IMR-90 (cell line): ENCODE measurements at regions not wholly inside any gene's neighbourhood (a gene's known extent, or its start where the extent isn't known, plus 50 kb on each side); places are given as distances from the start of the nearest gene placed in this dataset.

Source experiments
- ATAC-seq: fragments of 200-7000 bp; cut with Tn5 transposase; 2 replicates; pipeline ENCODE4 v1.9.1; 2020; ENCODE audit warnings: low read depth, mild to moderate bottlenecking, moderate library complexity
- BruUV-seq: library from RNA; stranded (reverse); fragments of 400-500 nt; replicated peaks from 2 replicates; lab custom pipeline; 2021; lab: Mats Ljungman, UMichigan
- CTCF ChIA-PET: fragments of 300-600 bp; formaldehyde crosslinking; extraction: SDS; loops from one replicate; lab custom pipeline; 2021; ENCODE audit warnings: antibody characterized with exemption; lab: Yijun Ruan, JAX
- POLR2A ChIA-PET: fragments of 300-600 bp; sonication (Branson Sonifier 250); formaldehyde crosslinking; loops from one replicate; lab custom pipeline; 2022; ENCODE audit warnings: antibody characterized with exemption; ENCODE audit not compliant: unreplicated experiment; lab: Charles Lee
- DNase-seq: peaks from one replicate; pipeline ENCODE4 v3.0.0; 2013
- H2AFZ ChIP-seq: replicated peaks from 2 replicates; pipeline ENCODE3; 2013; ENCODE audit warnings: low read length, mild to moderate bottlenecking; ENCODE audit not compliant: poor library complexity
- H2AK5ac ChIP-seq: 2 replicates; pipeline ENCODE4 v1.6.1; 2013; ENCODE audit warnings: low read depth, low read length, inconsistent platforms
- H2AK9ac ChIP-seq: replicated peaks from 2 replicates; pipeline ENCODE3; 2013; ENCODE audit warnings: mild to moderate bottlenecking, low read depth, low read length, moderate library complexity; ENCODE audit not compliant: poor library complexity
- H2BK120ac ChIP-seq: 2 replicates; pipeline ENCODE4 v1.6.1; 2013; ENCODE audit warnings: low read depth, low read length, inconsistent platforms
- H2BK15ac ChIP-seq: 3 replicates; pipeline ENCODE4 v1.6.1; 2013; ENCODE audit warnings: low read depth, low read length, inconsistent platforms
- H2BK20ac ChIP-seq: 2 replicates; pipeline ENCODE4 v1.6.1; 2013; ENCODE audit warnings: low read depth, mild to moderate bottlenecking, inconsistent platforms, low read length, moderate library complexity
- H2BK5ac ChIP-seq: 2 replicates; pipeline ENCODE4 v1.6.1; 2013; ENCODE audit warnings: mild to moderate bottlenecking, low read depth, low read length, inconsistent platforms; ENCODE audit not compliant: poor library complexity, severe bottlenecking
- H3K14ac ChIP-seq: replicated peaks from 2 replicates; pipeline ENCODE4 v1.6.1; 2013; ENCODE audit warnings: low read depth, low read length, inconsistent platforms
- H3K18ac ChIP-seq: 2 replicates; pipeline ENCODE4 v1.6.1; 2013; ENCODE audit warnings: low read depth, low read length, control low read depth
- H3K23ac ChIP-seq: 2 replicates; pipeline ENCODE4 v1.6.1; 2013; ENCODE audit warnings: low read depth, low read length, inconsistent platforms
- H3K27ac ChIP-seq: 2 replicates; pipeline ENCODE4 v1.5.1; 2013; ENCODE audit warnings: mild to moderate bottlenecking, control low read depth, low read length; ENCODE audit not compliant: insufficient read depth
- H3K27me3 ChIP-seq: 2 replicates; pipeline ENCODE4 v1.6.1; 2013; ENCODE audit warnings: low read length; ENCODE audit not compliant: control insufficient read depth, insufficient read depth
- H3K36me3 ChIP-seq: 2 replicates; pipeline ENCODE4 v1.6.1; 2013; ENCODE audit warnings: low read length, mixed read lengths; ENCODE audit not compliant: control insufficient read depth, insufficient read depth
- H3K4ac ChIP-seq: 2 replicates; pipeline ENCODE4 v1.6.1; 2013; ENCODE audit warnings: low read depth, low read length, inconsistent platforms
- H3K4me1 ChIP-seq: 2 replicates; pipeline ENCODE4 v1.6.1; 2013; ENCODE audit warnings: low read length, mixed read lengths; ENCODE audit not compliant: control insufficient read depth, insufficient read depth
- H3K4me2 ChIP-seq: 2 replicates; pipeline ENCODE4 v1.6.1; 2013; ENCODE audit warnings: low read depth, mild to moderate bottlenecking, control low read depth, low read length, moderate library complexity
- H3K4me3 ChIP-seq: 2 replicates; pipeline ENCODE4 v1.5.1; 2013; ENCODE audit warnings: low read depth, mild to moderate bottlenecking, control low read depth, low read length, moderate library complexity; ENCODE audit not compliant: insufficient read depth
- H3K56ac ChIP-seq: 2 replicates; pipeline ENCODE4 v1.6.1; 2013; ENCODE audit warnings: low read length, inconsistent platforms; ENCODE audit not compliant: insufficient read depth; ENCODE audit errors: extremely low read depth
- H3K79me1 ChIP-seq, 2 experiments: 2 replicates each; pipeline ENCODE4 v1.6.1; 2013; ENCODE audit warnings: low read length in 2 of 2, inconsistent platforms in 1 of 2, low read depth in 1 of 2
- H3K9ac ChIP-seq: 2 replicates; pipeline ENCODE4 v1.6.1; 2013; ENCODE audit warnings: low read depth, low read length, control low read depth
- H3K9me1 ChIP-seq: 2 replicates; pipeline ENCODE4 v1.6.1; 2013; ENCODE audit warnings: low read length, inconsistent platforms; ENCODE audit not compliant: insufficient read depth
- H3K9me3 ChIP-seq: 2 replicates; pipeline ENCODE4 v1.6.1; 2013; ENCODE audit warnings: low read length; ENCODE audit not compliant: control insufficient read depth, insufficient read depth
- H4K20me1 ChIP-seq: 2 replicates; pipeline ENCODE4 v1.6.1; 2013; ENCODE audit warnings: low read length, inconsistent platforms; ENCODE audit not compliant: insufficient read depth
- H4K5ac ChIP-seq: 2 replicates; pipeline ENCODE4 v1.6.1; 2013; ENCODE audit warnings: mild to moderate bottlenecking, low read depth, low read length, control low read depth
- H4K8ac ChIP-seq, 2 experiments: 2 replicates each; pipeline ENCODE4 v1.6.1; 2013; ENCODE audit warnings: low read depth in 2 of 2, low read length in 2 of 2, control low read depth in 1 of 2, inconsistent platforms in 1 of 2
- H4K91ac ChIP-seq: 2 replicates; pipeline ENCODE4 v1.6.1; 2013; ENCODE audit warnings: low read depth, low read length, inconsistent platforms; ENCODE audit not compliant: insufficient read depth
- BHLHE40 ChIP-seq: fragments of 150-350 bp; IDR thresholded peaks from 2 replicates; pipeline ENCODE4 v1.6.1; 2016; ENCODE audit warnings: mild to moderate bottlenecking, low read depth, low read length
- CEBPB ChIP-seq: IDR thresholded peaks from 2 replicates; pipeline ENCODE4 v1.6.1; 2012; ENCODE audit warnings: low read depth, low read length, improper control_type of control experiment
- CHD1 ChIP-seq: IDR thresholded peaks from 2 replicates; pipeline ENCODE4 v1.6.1; 2012; ENCODE audit warnings: low read depth, low read length, improper control_type of control experiment
- CTCF ChIP-seq: conservative IDR thresholded peaks from 2 replicates; pipeline ENCODE4 v1.5.1; 2012; ENCODE audit warnings: mild to moderate bottlenecking, low read depth, low read length, improper control_type of control experiment
- ELK1 ChIP-seq: fragments of 150-350 bp; IDR thresholded peaks from 2 replicates; pipeline ENCODE4 v1.6.1; 2016; ENCODE audit warnings: low read depth, mild to moderate bottlenecking, low read length, moderate library complexity, borderline replicate concordance
- FOS ChIP-seq: fragments of 150-350 bp; IDR thresholded peaks from 2 replicates; pipeline ENCODE4 v1.6.1; 2016; ENCODE audit warnings: low read depth, low read length
- MAFK ChIP-seq: IDR thresholded peaks from 2 replicates; pipeline ENCODE4 v1.6.1; 2012; ENCODE audit warnings: low read depth, low read length, improper control_type of control experiment
- MAZ ChIP-seq: IDR thresholded peaks from 2 replicates; pipeline ENCODE4 v1.6.1; 2012; ENCODE audit warnings: low read depth, mild to moderate bottlenecking, low read length, improper control_type of control experiment, moderate library complexity, borderline replicate concordance
- MXI1 ChIP-seq: IDR thresholded peaks from 2 replicates; pipeline ENCODE4 v1.6.1; 2012; ENCODE audit warnings: low read depth, mild to moderate bottlenecking, low read length, moderate library complexity, borderline replicate concordance
- NFE2L2 ChIP-seq: fragments of 150-350 bp; IDR thresholded peaks from 2 replicates; pipeline ENCODE4 v1.6.1; 2016; ENCODE audit warnings: low read depth, mild to moderate bottlenecking, low read length
- POLR2A ChIP-seq: IDR thresholded peaks from 2 replicates; pipeline ENCODE4 v1.6.1; 2012; ENCODE audit warnings: mild to moderate bottlenecking, low read depth, low read length
- RAD21 ChIP-seq: IDR thresholded peaks from 2 replicates; pipeline ENCODE4 v1.6.1; 2012; ENCODE audit warnings: low read length, improper control_type of control experiment
- RCOR1 ChIP-seq: IDR thresholded peaks from 2 replicates; pipeline ENCODE4 v1.6.1; 2012; ENCODE audit warnings: mild to moderate bottlenecking, low read length, improper control_type of control experiment; ENCODE audit not compliant: insufficient replicate concordance
- RFX5 ChIP-seq: IDR thresholded peaks from 2 replicates; pipeline ENCODE4 v1.8.0; 2012; ENCODE audit warnings: low read depth, mild to moderate bottlenecking, low read length, moderate library complexity
- SMC3 ChIP-seq: fragments of 150-350 bp; IDR thresholded peaks from 2 replicates; pipeline ENCODE4 v1.6.1; 2016; ENCODE audit warnings: low read depth, mild to moderate bottlenecking, antibody characterized with exemption, low read length, moderate library complexity
- USF2 ChIP-seq: fragments of 150-350 bp; IDR thresholded peaks from 2 replicates; pipeline ENCODE4 v1.6.1; 2017; ENCODE audit warnings: mild to moderate bottlenecking, antibody characterized with exemption, low read length, low read depth
- WGBS, 2 experiments: methylation state at CpG; one replicate each; pipeline versions ENCODE4 v1.1.5 to v1.1.7; 2013; ENCODE audit warnings: missing lambda C conversion rate in 2 of 2; ENCODE audit not compliant: insufficient read length in 1 of 2; ENCODE audit errors: extremely low coverage in 2 of 2; 5-methylcytosine and 5-hydroxymethylcytosine counted together
- dilution Hi-C: fragments of 300-500 bp; cut with HindIII; formaldehyde crosslinking; loops from one replicate; pipeline ENCODE4 v1.14.3; 2018; ENCODE audit warnings: low sequenced_read_pairs; ENCODE audit not compliant: unreplicated experiment
- in situ Hi-C: fragments of 300-500 bp; cut with MboI; formaldehyde crosslinking; loops from 3 replicates; pipeline ENCODE4 v1.14.3; 2019; ENCODE audit warnings: low sequenced_read_pairs, inconsistent platforms, mixed read lengths
- intact Hi-C: fragments of 100-400 bp; cut with micrococcal nuclease; formaldehyde crosslinking; loops from 2 replicates; pipeline ENCODE4 v1.10.0; 2022

GRCh38 chr18:28652654-28653053 is 475.7 kb upstream of the CDH2 start:
- H2BK120ac ChIP-seq, result no peak overlapping the region
- CTCF ChIA-PET, result no interaction called here
- H3K18ac ChIP-seq, result no peak overlapping the region
- no peak overlapping the region for H2BK15ac ChIP-seq
- H3K9me1 ChIP-seq, result no peaks in the 10 kb centered on the region
- BruUV-seq, result no TSS peak
- intact Hi-C loops (no loop called here), in situ Hi-C loops (no loop called here), dilution Hi-C loops (no loop called here)
- no peak overlapping the region for H3K4me3 ChIP-seq
- H3K4ac ChIP-seq, result no peak overlapping the region
- DNase-seq (no peak), ATAC-seq (no peak)
- H2AK5ac ChIP-seq, result no peak overlapping the region
- H2BK5ac ChIP-seq, result no peak overlapping the region
- no peak overlapping the region for H4K91ac ChIP-seq
- TF ChIP-seq RAD21 (no peak), CEBPB (no peak), BHLHE40 (no peak), RFX5 (no peak), CTCF (no peak), MAFK (no peak), MXI1 (no peak), POLR2A (no peak), USF2 (no peak), MAZ (no peak), ELK1 (no peak), SMC3 (no peak), RCOR1 (no peak), CHD1 (no peak), NFE2L2 (no peak), FOS (no peak)
- H3K4me1 ChIP-seq, result no peaks in the 10 kb centered on the region
- no peak overlapping the region for H3K4me2 ChIP-seq
- no peaks in the 10 kb centered on the region for H3K79me1 ChIP-seq
- H3K9me3 ChIP-seq, result no peaks in the 10 kb centered on the region; the same call in 1 of the 2 replicates
- no CpG with 5 or more reads among the region's 3 CpGs for WGBS, 2 experiments
- H3K36me3 ChIP-seq, result no peaks in the 10 kb centered on the region
- no peak overlapping the region for H3K27ac ChIP-seq
- H3K56ac ChIP-seq, result no peak overlapping the region
- no peaks in the 10 kb centered on the region for H4K20me1 ChIP-seq
- H4K5ac ChIP-seq, result no peak overlapping the region
- H3K14ac ChIP-seq, result no peak overlapping the region
- H3K27me3 ChIP-seq, result no peaks in the 10 kb centered on the region
- POLR2A ChIA-PET, result no interaction called here
- H3K23ac ChIP-seq, result no peak overlapping the region
- no peak overlapping the region for H3K9ac ChIP-seq
- no peak overlapping the region for H4K8ac ChIP-seq
- no peak overlapping the region for H2AFZ ChIP-seq
- no peak overlapping the region for H2BK20ac ChIP-seq
- no peak overlapping the region for H2AK9ac ChIP-seq
